ENCODE measurements at regions not wholly inside any gene's neighbourhood (a gene's known extent, or its start where the extent isn't known, plus 50 kb on each side); places are given as distances from the start of the nearest gene placed in this dataset.

- no peak for DNase-seq
Measured at GRCh38 chr7:22655781-22656180, 71.2 kb upstream of the IL6 start.

DNA sequence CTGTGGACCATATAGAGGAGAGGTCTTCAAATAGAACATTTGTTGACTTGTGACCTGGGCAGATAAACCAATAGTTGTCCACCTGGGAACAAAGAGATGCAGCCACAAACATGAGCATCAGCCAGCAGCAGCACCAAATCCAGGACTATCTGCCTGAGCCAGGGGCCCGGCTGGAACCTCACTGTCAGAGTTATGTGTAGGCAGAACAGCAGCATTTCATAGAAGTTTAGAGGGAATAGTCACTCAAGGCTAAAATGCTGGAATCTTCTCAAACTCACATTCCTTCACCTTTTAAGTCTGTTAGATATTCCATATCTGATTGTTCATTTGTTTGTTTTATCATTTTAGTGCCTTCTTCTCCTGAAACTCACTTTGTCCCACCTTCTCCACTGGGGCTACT, 72.2 kb upstream of the IL6 start:
- DNase-seq = no peak

GRCh38 chr7:22653951-22654350, 73.0 kb upstream of the IL6 start:
- no peak for DNase-seq

- no peak for DNase-seq
Measured at GRCh38 chr7:22651534-22652243, 75.3 kb upstream of the IL6 start.

DNA sequence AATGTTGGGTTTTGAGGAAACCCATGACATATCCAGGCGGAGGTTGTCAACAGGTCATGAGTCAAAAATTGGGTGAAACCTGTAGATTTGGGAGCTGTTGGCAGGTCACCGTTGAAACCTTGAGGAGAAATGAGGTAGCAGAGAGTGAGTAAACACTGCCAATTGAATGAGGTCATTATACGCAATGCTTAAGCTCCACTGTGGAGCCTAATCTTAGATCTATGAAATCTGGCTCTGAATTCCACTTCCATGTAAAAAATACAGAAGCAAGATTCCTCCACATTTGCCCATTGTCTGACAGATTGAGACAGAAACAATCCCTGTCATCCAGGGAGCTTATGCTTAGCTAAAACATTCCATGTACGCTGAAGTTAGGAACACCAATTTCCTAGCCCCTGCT, 76.0 kb upstream of the IL6 start:
- DNase-seq = no peak

DNA sequence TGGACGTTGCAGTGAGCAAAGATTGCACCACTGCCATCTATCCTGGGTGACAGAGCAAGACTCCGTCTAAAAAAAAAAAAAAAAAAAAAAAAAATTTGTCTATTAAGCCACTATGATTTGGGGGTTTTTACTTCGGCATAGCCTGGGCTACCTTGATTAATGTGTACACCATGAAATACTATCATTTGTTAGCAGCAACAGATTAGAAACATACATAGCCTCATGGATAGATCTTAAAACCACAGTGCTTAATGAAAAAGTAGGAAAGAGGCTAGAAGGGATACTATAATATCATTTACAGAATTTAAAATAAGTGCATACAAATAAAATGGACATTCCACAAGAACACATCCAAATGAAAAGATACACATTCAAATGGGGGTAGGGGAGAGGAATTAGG, 77.3 kb upstream of the IL6 start:
- DNase-seq = no peak

DNA sequence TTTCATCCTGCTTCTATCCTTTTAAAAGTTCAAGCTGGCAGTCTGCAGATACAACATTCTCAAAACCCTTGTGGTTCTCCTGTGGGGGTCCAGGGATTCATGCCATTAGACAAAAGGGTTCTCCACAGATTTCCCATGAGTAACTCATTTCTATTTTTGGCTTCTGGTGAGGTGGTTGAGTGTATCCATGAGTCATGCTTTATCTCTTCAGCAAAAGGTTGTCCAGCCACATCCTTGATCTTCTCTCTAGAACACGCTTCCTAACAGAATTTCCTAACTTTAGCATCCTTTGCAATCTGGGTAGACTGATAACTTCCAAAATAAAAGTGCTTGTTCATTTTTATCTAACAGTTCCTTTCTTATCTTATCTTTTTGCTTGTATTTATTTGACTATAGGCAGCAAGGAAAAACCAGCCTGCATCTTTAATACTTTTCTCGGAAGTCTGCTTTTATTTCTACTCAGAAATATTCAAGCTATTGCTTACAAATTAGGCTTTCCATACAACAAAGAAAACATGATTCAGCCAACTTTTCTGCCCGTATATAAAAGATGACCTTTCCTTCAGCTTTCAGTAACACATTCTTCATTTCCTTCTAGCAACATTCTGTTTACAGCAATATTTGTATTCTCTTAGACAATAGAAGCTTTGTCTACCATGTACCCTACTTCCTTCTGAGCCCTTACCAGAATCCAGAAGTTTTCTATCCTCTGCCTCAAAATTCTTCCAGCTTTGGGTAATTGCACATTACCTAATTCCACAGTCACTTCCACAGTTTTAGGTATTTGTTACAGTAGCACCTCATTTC, 79.3 kb upstream of the IL6 start:
- DNase-seq = no peak

DNA sequence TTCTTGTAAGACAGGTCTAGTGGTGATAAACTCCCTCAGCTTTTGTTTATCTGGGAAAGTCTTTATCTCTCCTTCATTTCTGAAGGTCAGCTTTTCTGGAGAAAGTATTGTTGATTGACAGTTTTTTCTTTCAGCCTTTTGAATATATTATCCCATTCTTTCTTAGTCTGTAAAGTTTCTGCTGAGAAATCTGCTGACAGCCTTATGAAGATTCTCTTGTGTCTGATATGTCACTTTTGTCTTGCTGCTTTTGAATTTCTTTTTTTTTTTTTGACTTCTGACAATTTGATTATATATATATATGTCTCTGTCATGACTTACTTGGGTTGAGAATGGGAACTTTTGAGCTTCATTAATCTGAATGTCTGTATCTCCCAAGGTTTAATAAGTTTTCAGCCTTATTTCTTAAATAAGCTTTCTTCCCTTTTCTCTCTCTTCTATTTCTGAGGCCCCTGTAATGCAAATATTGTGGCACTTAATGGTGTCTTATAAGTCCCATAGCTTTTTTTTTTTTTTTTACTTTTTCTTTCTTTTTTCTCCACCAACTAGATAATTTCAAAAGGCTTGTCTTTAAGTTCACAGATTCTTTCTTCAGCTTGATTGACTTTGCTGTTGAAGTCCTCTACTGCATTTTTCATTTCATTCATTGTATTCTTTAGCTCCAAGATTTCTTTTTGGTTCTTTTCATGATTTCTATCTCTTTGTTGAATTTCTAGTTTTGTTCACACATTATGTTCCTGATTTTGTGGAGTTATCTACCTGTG, 81.4 kb upstream of the IL6 start:
- no peak for DNase-seq

- DNase-seq = no peak
Measured at GRCh38 chr7:22642454-22642853, 84.5 kb upstream of the IL6 start.

GRCh38 chr7:22640269-22640668, 86.7 kb upstream of the IL6 start:
- DNase-seq = no peak

DNA sequence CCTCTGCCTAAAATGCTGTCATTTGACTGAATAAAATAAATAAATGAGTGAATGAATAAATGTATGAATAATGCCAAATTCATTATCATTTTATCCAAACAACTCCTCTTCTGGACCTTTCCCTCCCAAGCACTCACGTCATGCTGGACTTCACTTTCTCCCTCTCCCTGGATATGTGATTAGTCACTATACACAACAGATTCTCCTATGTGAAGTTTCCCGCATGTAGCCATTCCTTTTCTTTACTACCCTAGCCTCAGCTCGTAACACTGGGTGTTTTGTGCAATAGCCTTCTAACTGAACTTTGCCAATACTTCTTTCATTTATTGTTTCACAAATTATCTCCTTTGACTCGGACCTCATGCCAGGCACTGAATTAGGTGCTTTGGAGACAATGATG, 87.6 kb upstream of the IL6 start:
- DNase-seq = no peak

GRCh38 chr7:22635349-22635748, 91.7 kb upstream of the IL6 start:
- no peak for DNase-seq

GRCh38 chr7:22633954-22634474, 93.0 kb upstream of the IL6 start:
- DNase-seq = no peak

DNA sequence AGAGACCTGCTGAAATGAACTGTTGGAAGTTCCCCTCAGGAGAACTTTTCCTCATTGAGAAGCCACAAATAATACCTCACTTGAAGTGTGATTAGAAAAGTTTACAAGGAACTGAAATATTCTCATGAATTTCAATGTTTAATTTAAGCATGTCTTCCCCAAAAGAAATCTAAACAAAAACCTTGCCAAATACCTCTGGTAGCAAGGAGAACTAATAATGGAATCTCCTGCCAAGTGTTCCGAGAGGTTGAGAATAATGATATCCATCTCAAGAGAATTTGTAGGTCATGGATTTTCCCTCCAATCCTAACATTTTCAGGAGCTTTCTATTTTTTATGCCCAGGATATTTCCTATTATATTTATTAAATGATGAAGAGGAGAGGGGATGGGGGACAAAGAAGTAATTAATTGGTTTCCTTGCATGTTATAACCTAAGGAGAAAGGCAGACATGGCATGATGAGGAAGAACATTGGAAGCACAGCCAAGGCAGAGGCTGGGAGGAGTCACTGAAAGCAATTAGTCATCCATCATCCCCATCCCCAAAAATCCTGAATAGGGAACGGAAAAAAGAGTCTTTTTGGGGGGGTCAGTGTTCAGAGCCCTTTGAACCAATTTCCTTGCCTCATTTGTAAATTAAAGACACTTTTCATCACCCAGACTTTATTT, 93.6 kb upstream of the IL6 start:
- no peak for DNase-seq

- DNase-seq = no peak
Measured at GRCh38 chr7:22632674-22633073, 94.3 kb upstream of the IL6 start.

DNA sequence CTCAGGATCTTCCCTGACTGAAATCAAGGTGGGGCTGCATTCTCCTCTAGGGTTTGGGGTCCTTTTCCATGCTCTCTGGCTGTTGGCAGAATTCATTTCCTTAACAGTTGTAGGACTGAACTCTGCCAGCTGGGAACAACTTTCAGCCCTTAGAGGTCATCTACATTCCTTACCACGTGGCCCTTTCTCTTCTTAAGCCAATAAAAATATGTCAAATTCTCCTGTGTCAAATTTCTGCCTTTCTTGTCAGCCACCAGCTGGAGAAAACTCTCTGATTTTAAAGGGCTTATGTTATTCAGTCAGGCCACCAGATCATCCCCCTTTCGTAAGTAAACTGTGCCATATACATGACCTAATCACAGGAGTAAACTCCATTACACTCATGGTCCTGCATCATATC, 95.3 kb upstream of the IL6 start:
- no peak for DNase-seq

DNA sequence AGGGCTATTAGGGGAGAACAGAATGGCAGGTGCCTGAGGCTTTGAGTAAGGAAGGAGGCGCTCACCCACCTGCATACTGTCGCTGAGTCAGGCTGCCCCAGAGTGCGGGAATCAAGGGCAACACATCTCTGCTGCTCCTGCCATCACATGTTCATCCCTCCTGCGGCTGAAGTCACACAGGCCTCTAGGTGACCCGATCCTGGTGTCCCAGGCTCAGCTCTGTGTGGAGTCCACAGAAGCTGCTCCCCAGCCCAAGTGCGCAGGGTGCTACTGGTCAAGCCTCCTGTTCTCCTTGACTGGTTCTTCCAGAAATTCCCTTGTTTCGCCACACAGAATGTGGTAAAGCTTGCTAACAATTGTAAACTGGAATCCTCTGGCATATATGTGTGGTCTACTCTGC, 96.9 kb upstream of the IL6 start:
- no peak for DNase-seq

DNA sequence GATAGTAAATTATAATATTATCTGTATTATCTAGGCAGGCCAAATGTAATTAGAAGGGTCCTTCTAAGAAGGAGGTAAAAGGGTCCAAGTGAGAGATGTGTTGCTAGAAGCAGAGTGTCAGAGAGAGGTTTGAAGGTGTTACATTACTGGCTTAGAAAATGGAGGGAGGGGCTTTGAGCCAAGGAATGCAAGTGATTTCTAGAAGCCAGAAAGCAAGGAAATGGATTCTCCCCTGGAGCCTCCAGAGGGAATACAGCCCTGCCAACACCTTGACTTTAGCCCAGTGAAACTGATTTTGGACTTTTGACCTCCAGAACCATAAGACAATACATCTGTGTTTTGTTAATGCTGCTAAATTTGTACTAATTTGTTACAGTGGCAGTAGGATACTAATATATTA, 97.9 kb upstream of the IL6 start:
- no peak for DNase-seq

- DNase-seq = no peak
Measured at GRCh38 chr7:22628112-22628511, 98.9 kb upstream of the IL6 start.

DNA sequence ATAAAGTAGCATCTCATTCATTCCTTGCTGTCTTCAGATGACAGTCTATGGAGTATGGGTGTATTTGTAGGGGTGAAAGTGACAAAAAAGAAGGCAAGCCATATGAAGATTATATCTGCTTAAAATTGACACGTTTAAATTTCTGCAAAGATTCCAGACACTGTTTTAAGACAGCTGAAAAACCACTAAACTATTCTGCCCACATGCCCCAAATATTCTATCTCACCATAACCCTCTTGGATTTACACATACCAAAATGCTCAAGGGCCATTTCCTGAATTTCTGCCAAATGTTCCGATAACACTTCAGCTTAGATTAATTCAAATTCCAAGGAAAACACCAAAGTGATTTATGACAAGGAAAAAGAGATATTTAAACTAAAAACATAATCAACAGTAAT, 99.9 kb upstream of the IL6 start:
- no peak for DNase-seq

DNA sequence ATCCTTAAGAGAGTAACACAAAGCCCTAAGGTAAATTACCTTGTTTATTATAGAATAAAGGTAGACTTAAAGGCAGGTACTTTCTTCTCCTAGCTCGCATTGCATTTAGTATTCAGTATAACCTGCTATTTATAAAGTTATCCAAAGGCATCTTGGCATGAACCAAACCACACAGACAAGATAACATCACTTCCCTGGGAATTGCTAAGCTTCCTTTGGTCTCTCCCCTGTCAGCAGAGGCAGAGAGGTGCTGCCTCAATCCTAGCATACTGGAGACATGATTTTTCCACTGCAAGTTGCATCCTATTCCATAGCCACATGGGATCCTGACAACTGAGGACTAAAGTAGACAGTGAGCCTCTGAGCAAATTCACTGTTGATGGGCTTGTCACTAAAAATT, 101.7 kb upstream of the IL6 start:
- DNase-seq = no peak

- no peak for DNase-seq
Measured at GRCh38 chr7:22624781-22625180, 102.2 kb upstream of the IL6 start.
